Stomach (tissue), 8 donors: ENCODE measurements at regions not wholly inside any gene's neighbourhood (a gene's known extent, or its start where the extent isn't known, plus 50 kb on each side); places are given as distances from the start of the nearest gene placed in this dataset.

Experiments used
- DNase-seq, 2 donors: peaks; one replicate each; pipeline versions ENCODE4 v3.0.0 to v3.0.0-alpha.2; 2013 to 2019
- H3K27ac ChIP-seq, 5 donors: fragments of 200-600 bp in 4 of 5; sonication (generic) in 4 of 5; one replicate each; pipeline ENCODE4 v1.5.1; 2013 to 2019; ENCODE audit warnings: mild to moderate bottlenecking in 1 of 5, moderate library complexity in 1 of 5
- H3K27me3 ChIP-seq, 3 donors: fragments of 200-600 bp; sonication (generic); one replicate each; pipeline ENCODE4 v1.5.1; 2017 to 2019; ENCODE audit warnings: mixed run types in 1 of 3
- H3K36me3 ChIP-seq, 4 donors: fragments of 200-600 bp; sonication (generic); 1 replicate in 3 of 4; 2 replicates in 1 of 4; pipeline ENCODE4 v1.5.1; 2016 to 2019
- H3K4me1 ChIP-seq, 4 donors: fragments of 200-600 bp; sonication (generic); one replicate each; pipeline ENCODE4 v1.5.1; 2016 to 2019
- H3K4me3 ChIP-seq, 4 donors: fragments of 200-600 bp; sonication (generic) in 3 of 4; one replicate each; pipeline ENCODE4 v1.5.1; 2016 to 2019; ENCODE audit warnings: mild to moderate bottlenecking in 1 of 4
- H3K9me3 ChIP-seq, 4 donors: fragments of 200-600 bp; sonication (generic); one replicate each; pipeline ENCODE4 v1.5.1; 2016 to 2019
- CTCF ChIP-seq, 7 experiments: fragments of 450-650 bp in 4 of 7; fragments of 200-600 bp in 3 of 7; sonication (generic) in 3 of 7; IDR thresholded peaks; one replicate each; pipeline ENCODE4 v1.5.1; 2016 to 2019; ENCODE audit warnings: antibody characterized with exemption in 7 of 7, control low read depth in 2 of 7, mild to moderate bottlenecking in 1 of 7
- EP300 ChIP-seq: sonication (generic); formaldehyde crosslinking; IDR thresholded peaks from one replicate; pipeline ENCODE4 v1.6.1; 2017; ENCODE audit warnings: antibody characterized with exemption
- POLR2A ChIP-seq, 4 donors: fragments of 450-650 bp; IDR thresholded peaks; one replicate each; pipeline ENCODE4 v1.6.1; 2016; ENCODE audit warnings: antibody characterized with exemption in 4 of 4, control low read depth in 2 of 4, mild to moderate bottlenecking in 1 of 4, moderate library complexity in 1 of 4
- POLR2AphosphoS5 ChIP-seq, 3 donors: sonication (generic); formaldehyde crosslinking; IDR thresholded peaks; one replicate each; pipeline ENCODE4 v1.6.1; 2016; ENCODE audit warnings: antibody characterized with exemption in 3 of 3
- WGBS, 5 donors: extraction: QIAGEN DNeasy Blood & Tissue Kit in 3 of 5; methylation state at CpG; one replicate each; pipeline versions ENCODE4 v1.1.5 to v1.1.7; 2013 to 2018; 5-methylcytosine and 5-hydroxymethylcytosine counted together
- intact Hi-C: fragments of 100-400 bp; cut with DNase I; formaldehyde crosslinking; loops from one replicate; pipeline ENCODE4 v1.15.1; 2023; ENCODE audit warnings: low total_unique reads
- donor health status: healthy with polysubstance abuse.
- donor health status: Bipolar disorder and iron deficiency.
- donor health status: healthy.

GRCh38 chr1:217921126-217921904, 290.2 kb downstream of the SPATA17 start:
- no peaks in the 10 kb centered on the region for H3K9me3 ChIP-seq
- intact Hi-C loops, result no loop called here
- H3K4me1 ChIP-seq, result no peaks in the 10 kb centered on the region
- H3K36me3 ChIP-seq, result no peaks in the 10 kb centered on the region
- no peak overlapping the region for H3K4me3 ChIP-seq
- no peak overlapping the region for H3K27ac ChIP-seq
- no peak for DNase-seq
- H3K27me3 ChIP-seq, result peaks cover 0 to 33% (median 7%) of the 10 kb centered on the region in 3 donors
- TF ChIP-seq POLR2AphosphoS5 (IDR thresholded peaks at IDR 0.05), result no peak
- TF ChIP-seq EP300, result no peak
- TF ChIP-seq POLR2A (IDR thresholded peaks at IDR 0.05), result no peak
- TF ChIP-seq CTCF (IDR thresholded peaks at IDR 0.05), result no peak
- 54 to 76% (median 64%) methylated on average over 7 of the region's 7 CpGs for WGBS, 5 donors

GRCh38 chr1:217924924-217925323, 293.8 kb downstream of the SPATA17 start:
- Histone ChIP-seq H3K36me3 (no peaks in the 10 kb centered on the region), H3K9me3 (no peaks in the 10 kb centered on the region), H3K4me1 (no peaks in the 10 kb centered on the region), H3K27ac (no peak overlapping the region), H3K27me3 (peaks cover 0 to 31% (median 7%) of the 10 kb centered on the region in 3 donors), H3K4me3 (no peak overlapping the region)
- no peak for DNase-seq
- intact Hi-C loops, result no loop called here
- WGBS, 5 donors, result 10 to 19% (median 12%) methylated on average over 33 to 36 of the region's 36 CpGs
- TF ChIP-seq CTCF (IDR thresholded peaks at IDR 0.05) (no peak), POLR2A (IDR thresholded peaks at IDR 0.05) (no peak), POLR2AphosphoS5 (IDR thresholded peaks at IDR 0.05) (no peak), EP300 (no peak)

- TF ChIP-seq EP300, result no peak
- no peak for TF ChIP-seq POLR2A (IDR thresholded peaks at IDR 0.05)
- TF ChIP-seq POLR2AphosphoS5 (IDR thresholded peaks at IDR 0.05), result no peak
- no peak for TF ChIP-seq CTCF (IDR thresholded peaks at IDR 0.05)
- intact Hi-C loops, result no loop called here
Measured at GRCh38 chr1:217929213-217929885, 298.2 kb downstream of the SPATA17 start.

GRCh38 chr1:217943361-217943760, 312.2 kb downstream of the SPATA17 start:
- Histone ChIP-seq H3K9me3 (no peaks in the 10 kb centered on the region), H3K36me3 (no peaks in the 10 kb centered on the region), H3K4me1 (no peaks in the 10 kb centered on the region), H3K27me3 (no peaks in the 10 kb centered on the region), H3K27ac (no peak overlapping the region), H3K4me3 (no peak overlapping the region)
- intact Hi-C loops, result no loop called here
- no peak for DNase-seq
- no peak for TF ChIP-seq CTCF (IDR thresholded peaks at IDR 0.05)
- no peak for TF ChIP-seq POLR2A (IDR thresholded peaks at IDR 0.05)
- WGBS, 5 donors, result 80 to 85% (median 83%) methylated on average over 5 of the region's 5 CpGs

More at GRCh38 chr1:217929213-217929885, 298.2 kb downstream of the SPATA17 start:
- DNase-seq, result no peak
- WGBS, 5 donors, result 64 to 79% (median 71%) methylated on average over 10 of the region's 10 CpGs
- Histone ChIP-seq H3K27me3 (peaks cover 0 to 21% (median 7%) of the 10 kb centered on the region in 3 donors), H3K27ac (no peak overlapping the region), H3K36me3 (no peaks in the 10 kb centered on the region), H3K9me3 (no peaks in the 10 kb centered on the region), H3K4me1 (no peaks in the 10 kb centered on the region), H3K4me3 (no peak overlapping the region)
